Panc1 (cell line): ENCODE measurements at regions not wholly inside any gene's neighbourhood (a gene's known extent, or its start where the extent isn't known, plus 50 kb on each side); places are given as distances from the start of the nearest gene placed in this dataset.

Experiments used
- ATAC-seq: fragments of 200-7000 bp; cut with Tn5 transposase; 2 replicates; pipeline ENCODE4 v1.9.1; 2020; ENCODE audit warnings: mild to moderate bottlenecking, moderate library complexity
- BruUV-seq: library from RNA; stranded (reverse); fragments of 400-500 nt; replicated peaks from 2 replicates; lab custom pipeline; 2021; lab: Mats Ljungman, UMichigan
- CTCF ChIA-PET: fragments of 300-600 bp; sonication (Branson Sonifier 250); formaldehyde crosslinking; loops from one replicate; lab custom pipeline; 2022; ENCODE audit warnings: antibody characterized with exemption; lab: Charles Lee
- POLR2A ChIA-PET: fragments of 300-600 bp; sonication (Branson Sonifier 250); formaldehyde crosslinking; loops from one replicate; lab custom pipeline; 2022; ENCODE audit warnings: antibody characterized with exemption; lab: Charles Lee
- DNase-seq: peaks from one replicate; pipeline ENCODE4 v3.0.0-alpha.2; 2010; ENCODE audit warnings: low read depth, low spot score
- H3K27ac ChIP-seq: 2 replicates; pipeline ENCODE4 v1.5.1; 2011; ENCODE audit warnings: mild to moderate bottlenecking, low read length, inconsistent platforms
- H3K27me3 ChIP-seq: fragments of 200-500 bp; sonication (Bioruptor generic); 2 replicates; pipeline ENCODE4 v1.6.0; 2014; ENCODE audit warnings: low read length, inconsistent platforms; ENCODE audit not compliant: control insufficient read depth, insufficient read depth
- H3K36me3 ChIP-seq: fragments of 200-500 bp; sonication (Bioruptor generic); 2 replicates; pipeline ENCODE4 v1.5.1; 2014; ENCODE audit warnings: inconsistent platforms, mild to moderate bottlenecking, low read length, moderate library complexity; ENCODE audit not compliant: control insufficient read depth, insufficient read depth
- H3K4me1 ChIP-seq: 2 replicates; pipeline ENCODE4 v1.5.1; 2011; ENCODE audit warnings: inconsistent platforms, mild to moderate bottlenecking, low read length, moderate library complexity; ENCODE audit not compliant: control insufficient read depth, insufficient read depth
- H3K4me3 ChIP-seq, 2 experiments: 2 replicates each; pipeline ENCODE4 v1.5.1; 2011 to 2012; ENCODE audit warnings: low read depth in 2 of 2, low read length in 2 of 2, mild to moderate bottlenecking in 2 of 2, inconsistent platforms in 1 of 2, moderate library complexity in 1 of 2
- H3K9me3 ChIP-seq: fragments of 200-500 bp; sonication (Bioruptor generic); 2 replicates; pipeline ENCODE4 v1.5.1; 2014; ENCODE audit warnings: low read depth, mild to moderate bottlenecking, inconsistent platforms, low read length, moderate library complexity; ENCODE audit not compliant: control insufficient read depth, insufficient read depth
- POLR2AphosphoS5 ChIP-seq: IDR thresholded peaks from 2 replicates; pipeline ENCODE4 v1.6.1; 2012; ENCODE audit warnings: mild to moderate bottlenecking, low read depth, low read length, moderate library complexity
- SIN3A ChIP-seq: IDR thresholded peaks from 2 replicates; pipeline ENCODE4 v1.6.1; 2012; ENCODE audit warnings: low read depth, mild to moderate bottlenecking, low read length, moderate library complexity, borderline replicate concordance; ENCODE audit not compliant: insufficient read depth
- TCF7L2 ChIP-seq: IDR thresholded peaks from 2 replicates; pipeline ENCODE4 v1.6.1; 2011; ENCODE audit warnings: mild to moderate bottlenecking, low read depth, low read length, inconsistent platforms
- in situ Hi-C: cut with HindIII; loops from 2 replicates; pipeline ENCODE4 v1.10.0; 2016; ENCODE audit warnings: low sequenced_read_pairs, low pct_unique_long_range_greater_than_20kb
- intact Hi-C: fragments of 100-400 bp; cut with micrococcal nuclease; formaldehyde crosslinking; loops from one replicate; pipeline ENCODE4 v1.10.0; 2022; ENCODE audit not compliant: unreplicated experiment
- TF ChIP-seq, protein P1 (sequence below): fragments of 450-650 bp; IDR thresholded peaks from 2 replicates; pipeline ENCODE4 v1.5.1; 2017; ENCODE audit warnings: mild to moderate bottlenecking
- TF ChIP-seq, protein P2 (sequence below), 2 experiments: IDR thresholded peaks; 2 replicates each; pipeline ENCODE4 v1.6.1; 2011 to 2012; ENCODE audit warnings: low read depth in 2 of 2, control low read depth in 1 of 2, low read length in 1 of 2, mild to moderate bottlenecking in 1 of 2, moderate library complexity in 1 of 2; ENCODE audit not compliant: insufficient read depth in 1 of 2

DNA sequence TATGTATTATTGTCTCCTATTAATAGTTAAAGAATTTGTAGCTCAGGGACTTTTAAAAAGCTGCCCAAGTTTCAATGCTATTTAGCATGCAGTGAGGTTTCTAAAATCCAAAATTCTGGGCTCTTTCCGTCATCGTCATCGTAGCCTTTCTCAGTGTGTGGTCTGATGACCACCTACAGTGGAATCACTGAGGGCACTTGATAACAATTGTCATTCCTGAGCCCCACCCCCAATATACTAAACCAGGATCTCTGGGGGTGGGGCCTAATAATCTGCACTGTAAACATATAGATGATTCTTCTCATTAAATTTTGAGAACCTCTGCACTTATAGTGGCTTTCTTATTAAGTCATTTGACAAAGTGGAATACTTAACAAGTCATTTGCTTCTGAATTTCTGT, 674.8 kb downstream of the PLPP3 start:
- Histone ChIP-seq H3K9me3 (no peaks in the 10 kb centered on the region), H3K4me1 (no peaks in the 10 kb centered on the region), H3K27ac (no peak overlapping the region), H3K27me3 (no peaks in the 10 kb centered on the region), H3K4me3 (no peak overlapping the region), H3K36me3 (no peaks in the 10 kb centered on the region)
- in situ Hi-C loops (no loop called here), intact Hi-C loops (no loop called here)
- no TSS peak for BruUV-seq
- no peak for DNase-seq
- TF ChIP-seq POLR2AphosphoS5, result no peak
- TF ChIP-seq TCF7L2, result no peak
- TF ChIP-seq SIN3A, result no peak
- TF ChIP-seq, protein P1, sequence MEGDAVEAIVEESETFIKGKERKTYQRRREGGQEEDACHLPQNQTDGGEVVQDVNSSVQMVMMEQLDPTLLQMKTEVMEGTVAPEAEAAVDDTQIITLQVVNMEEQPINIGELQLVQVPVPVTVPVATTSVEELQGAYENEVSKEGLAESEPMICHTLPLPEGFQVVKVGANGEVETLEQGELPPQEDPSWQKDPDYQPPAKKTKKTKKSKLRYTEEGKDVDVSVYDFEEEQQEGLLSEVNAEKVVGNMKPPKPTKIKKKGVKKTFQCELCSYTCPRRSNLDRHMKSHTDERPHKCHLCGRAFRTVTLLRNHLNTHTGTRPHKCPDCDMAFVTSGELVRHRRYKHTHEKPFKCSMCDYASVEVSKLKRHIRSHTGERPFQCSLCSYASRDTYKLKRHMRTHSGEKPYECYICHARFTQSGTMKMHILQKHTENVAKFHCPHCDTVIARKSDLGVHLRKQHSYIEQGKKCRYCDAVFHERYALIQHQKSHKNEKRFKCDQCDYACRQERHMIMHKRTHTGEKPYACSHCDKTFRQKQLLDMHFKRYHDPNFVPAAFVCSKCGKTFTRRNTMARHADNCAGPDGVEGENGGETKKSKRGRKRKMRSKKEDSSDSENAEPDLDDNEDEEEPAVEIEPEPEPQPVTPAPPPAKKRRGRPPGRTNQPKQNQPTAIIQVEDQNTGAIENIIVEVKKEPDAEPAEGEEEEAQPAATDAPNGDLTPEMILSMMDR, result no peak
- TF ChIP-seq, protein P2, sequence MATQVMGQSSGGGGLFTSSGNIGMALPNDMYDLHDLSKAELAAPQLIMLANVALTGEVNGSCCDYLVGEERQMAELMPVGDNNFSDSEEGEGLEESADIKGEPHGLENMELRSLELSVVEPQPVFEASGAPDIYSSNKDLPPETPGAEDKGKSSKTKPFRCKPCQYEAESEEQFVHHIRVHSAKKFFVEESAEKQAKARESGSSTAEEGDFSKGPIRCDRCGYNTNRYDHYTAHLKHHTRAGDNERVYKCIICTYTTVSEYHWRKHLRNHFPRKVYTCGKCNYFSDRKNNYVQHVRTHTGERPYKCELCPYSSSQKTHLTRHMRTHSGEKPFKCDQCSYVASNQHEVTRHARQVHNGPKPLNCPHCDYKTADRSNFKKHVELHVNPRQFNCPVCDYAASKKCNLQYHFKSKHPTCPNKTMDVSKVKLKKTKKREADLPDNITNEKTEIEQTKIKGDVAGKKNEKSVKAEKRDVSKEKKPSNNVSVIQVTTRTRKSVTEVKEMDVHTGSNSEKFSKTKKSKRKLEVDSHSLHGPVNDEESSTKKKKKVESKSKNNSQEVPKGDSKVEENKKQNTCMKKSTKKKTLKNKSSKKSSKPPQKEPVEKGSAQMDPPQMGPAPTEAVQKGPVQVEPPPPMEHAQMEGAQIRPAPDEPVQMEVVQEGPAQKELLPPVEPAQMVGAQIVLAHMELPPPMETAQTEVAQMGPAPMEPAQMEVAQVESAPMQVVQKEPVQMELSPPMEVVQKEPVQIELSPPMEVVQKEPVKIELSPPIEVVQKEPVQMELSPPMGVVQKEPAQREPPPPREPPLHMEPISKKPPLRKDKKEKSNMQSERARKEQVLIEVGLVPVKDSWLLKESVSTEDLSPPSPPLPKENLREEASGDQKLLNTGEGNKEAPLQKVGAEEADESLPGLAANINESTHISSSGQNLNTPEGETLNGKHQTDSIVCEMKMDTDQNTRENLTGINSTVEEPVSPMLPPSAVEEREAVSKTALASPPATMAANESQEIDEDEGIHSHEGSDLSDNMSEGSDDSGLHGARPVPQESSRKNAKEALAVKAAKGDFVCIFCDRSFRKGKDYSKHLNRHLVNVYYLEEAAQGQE (IDR thresholded peaks at IDR 0.05; ENCODE audit: insufficient read depth in 1 of 2, low read depth in 2 of 2, low read length in 1 of 2), result no peak
- no peak for ATAC-seq
- POLR2A ChIA-PET, result no interaction called here
- CTCF ChIA-PET, result no interaction called here

DNA sequence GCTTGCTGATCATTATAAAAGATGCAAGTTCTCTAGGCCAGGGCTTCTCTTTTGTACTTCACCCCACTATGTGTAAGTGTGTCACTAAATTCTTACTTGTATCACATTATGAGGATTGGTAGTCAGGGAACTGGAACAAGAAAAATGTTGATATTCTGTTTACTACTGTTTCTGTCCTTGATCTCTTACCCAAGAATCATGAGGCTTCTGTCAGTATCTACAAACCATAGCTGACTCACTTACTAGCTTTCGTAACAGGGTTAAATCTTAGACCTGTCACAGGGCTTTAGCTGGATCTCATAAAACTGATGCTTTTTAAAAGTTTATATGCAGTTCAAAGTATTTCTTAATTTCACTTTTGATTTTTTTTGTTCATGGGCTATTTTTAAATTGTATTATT, 681.2 kb downstream of the PLPP3 start:
- no peak for ATAC-seq
- no peak overlapping the region for H3K4me3 ChIP-seq
- no TSS peak for BruUV-seq
- H3K27ac ChIP-seq, result no peak overlapping the region
- H3K36me3 ChIP-seq, result no peaks in the 10 kb centered on the region
- H3K4me1 ChIP-seq, result no peaks in the 10 kb centered on the region
- POLR2A ChIA-PET, result no interaction called here
- no peak for DNase-seq
- TF ChIP-seq SIN3A (no peak), TCF7L2 (no peak), POLR2AphosphoS5 (no peak)
- TF ChIP-seq, protein P2 (IDR thresholded peaks at IDR 0.05; ENCODE audit: insufficient read depth in 1 of 2, low read depth in 2 of 2, low read length in 1 of 2), result no peak
- TF ChIP-seq, protein P1, result no peak
- no peaks in the 10 kb centered on the region for H3K9me3 ChIP-seq
- CTCF ChIA-PET, result no interaction called here
- in situ Hi-C loops, result no loop called here
- intact Hi-C loops, result no loop called here
- no peaks in the 10 kb centered on the region for H3K27me3 ChIP-seq
